OCI-LY1 (cell line): ENCODE measurements at regions not wholly inside any gene's neighbourhood (a gene's known extent, or its start where the extent isn't known, plus 50 kb on each side); places are given as distances from the start of the nearest gene placed in this dataset.

ENCODE experiments used
- EZH2 ChIP-seq: fragments of 200-600 bp; sonication (generic), shearing (Covaris generic); IDR thresholded peaks from 2 replicates; pipeline ENCODE4 v1.8.0; 2017; ENCODE audit warnings: borderline replicate concordance, mixed run types, mild to moderate bottlenecking, antibody characterized with exemption, low read length, moderate library complexity, mixed read lengths
- TF ChIP-seq, protein P1 (sequence below): fragments of 200-600 bp; sonication (generic), shearing (Covaris generic); IDR thresholded peaks from 2 replicates; pipeline ENCODE4 v1.5.1; 2017; ENCODE audit warnings: mild to moderate bottlenecking, antibody characterized with exemption, low read length, moderate library complexity, mixed read lengths

DNA sequence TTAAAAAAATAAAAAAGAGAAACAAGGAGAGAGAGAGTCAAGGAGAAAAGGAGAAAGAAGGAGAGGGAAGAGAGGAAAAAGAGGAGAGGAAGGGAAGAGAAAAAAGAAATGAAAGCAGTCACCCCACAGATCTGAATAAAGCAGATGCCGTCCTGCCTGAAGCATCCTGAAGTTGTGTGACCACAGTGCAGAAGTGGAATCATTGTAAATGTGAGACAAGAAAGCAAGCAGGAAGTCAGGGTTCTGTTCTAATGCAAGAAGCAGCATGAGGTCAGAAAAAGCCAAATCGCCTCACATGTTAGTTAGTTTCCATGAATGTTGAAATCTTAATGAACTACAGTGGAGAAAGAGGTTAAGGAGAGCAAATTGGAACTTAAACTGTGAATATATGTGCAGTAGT is 692.5 kb downstream of the CENPC start:
- TF ChIP-seq, protein P1, sequence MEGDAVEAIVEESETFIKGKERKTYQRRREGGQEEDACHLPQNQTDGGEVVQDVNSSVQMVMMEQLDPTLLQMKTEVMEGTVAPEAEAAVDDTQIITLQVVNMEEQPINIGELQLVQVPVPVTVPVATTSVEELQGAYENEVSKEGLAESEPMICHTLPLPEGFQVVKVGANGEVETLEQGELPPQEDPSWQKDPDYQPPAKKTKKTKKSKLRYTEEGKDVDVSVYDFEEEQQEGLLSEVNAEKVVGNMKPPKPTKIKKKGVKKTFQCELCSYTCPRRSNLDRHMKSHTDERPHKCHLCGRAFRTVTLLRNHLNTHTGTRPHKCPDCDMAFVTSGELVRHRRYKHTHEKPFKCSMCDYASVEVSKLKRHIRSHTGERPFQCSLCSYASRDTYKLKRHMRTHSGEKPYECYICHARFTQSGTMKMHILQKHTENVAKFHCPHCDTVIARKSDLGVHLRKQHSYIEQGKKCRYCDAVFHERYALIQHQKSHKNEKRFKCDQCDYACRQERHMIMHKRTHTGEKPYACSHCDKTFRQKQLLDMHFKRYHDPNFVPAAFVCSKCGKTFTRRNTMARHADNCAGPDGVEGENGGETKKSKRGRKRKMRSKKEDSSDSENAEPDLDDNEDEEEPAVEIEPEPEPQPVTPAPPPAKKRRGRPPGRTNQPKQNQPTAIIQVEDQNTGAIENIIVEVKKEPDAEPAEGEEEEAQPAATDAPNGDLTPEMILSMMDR = no peak
- no peak for TF ChIP-seq EZH2
